SK-N-SH treated with all-trans-retinoic acid at 6 μM for 48 hours (cell line): ENCODE measurements at regions not wholly inside any gene's neighbourhood (a gene's known extent, or its start where the extent isn't known, plus 50 kb on each side); places are given as distances from the start of the nearest gene placed in this dataset.

Experiments used
- ATAC-seq: fragments of 200-7000 bp; cut with Tn5 transposase; 3 replicates; pipeline ENCODE4 v1.9.1; 2020; ENCODE audit warnings: mild to moderate bottlenecking, moderate library complexity
- ARNTL ChIP-seq: fragments of 450-650 bp; formaldehyde crosslinking; IDR thresholded peaks from 2 replicates; pipeline ENCODE4 v1.5.0; 2020; ENCODE audit warnings: low read depth, mild to moderate bottlenecking, moderate library complexity, borderline replicate concordance
- BACH2 ChIP-seq: fragments of 250-450 bp; sonication (Bioruptor Pico); IDR thresholded peaks from 2 replicates; pipeline ENCODE4 v1.9.0; 2021; ENCODE audit warnings: mild to moderate bottlenecking, borderline replicate concordance
- CREB5 ChIP-seq: fragments of 250-450 bp; sonication (Bioruptor Pico); IDR thresholded peaks from 2 replicates; pipeline ENCODE4 v1.5.1; 2020; ENCODE audit warnings: low read depth, mild to moderate bottlenecking, moderate library complexity
- CSDC2 ChIP-seq: fragments of 250-450 bp; sonication (Bioruptor Pico); IDR thresholded peaks from 2 replicates; pipeline ENCODE4 v1.5.0; 2020; ENCODE audit warnings: mild to moderate bottlenecking, moderate library complexity
- ESRRG ChIP-seq: fragments of 250-450 bp; sonication (Bioruptor Pico); IDR thresholded peaks from 2 replicates; pipeline ENCODE4 v1.6.1; 2021; ENCODE audit warnings: mild to moderate bottlenecking
- GLIS3 ChIP-seq: fragments of 250-450 bp; sonication (Bioruptor Pico); IDR thresholded peaks from 2 replicates; pipeline ENCODE4 v1.5.0; 2020; ENCODE audit warnings: mild to moderate bottlenecking, moderate library complexity
- OSR1 ChIP-seq: fragments of 250-450 bp; sonication (Bioruptor Pico); IDR thresholded peaks from 2 replicates; pipeline ENCODE4 v1.8.0; 2022; ENCODE audit warnings: moderate library complexity, mild to moderate bottlenecking, inconsistent platforms
- PATZ1 ChIP-seq: fragments of 250-450 bp; sonication (Bioruptor Pico); IDR thresholded peaks from 2 replicates; pipeline ENCODE4 v1.8.0; 2020; ENCODE audit warnings: mild to moderate bottlenecking, moderate library complexity, borderline replicate concordance
- PPARA ChIP-seq: fragments of 250-450 bp; sonication (Bioruptor Pico); IDR thresholded peaks from 2 replicates; pipeline ENCODE4 v1.5.0; 2020; ENCODE audit warnings: mild to moderate bottlenecking, borderline replicate concordance
- RARB ChIP-seq: fragments of 250-450 bp; sonication (Bioruptor Pico); IDR thresholded peaks from 2 replicates; pipeline ENCODE4 v1.8.0; 2021; ENCODE audit warnings: mild to moderate bottlenecking, moderate library complexity
- SNAI2 ChIP-seq: fragments of 250-450 bp; sonication (Bioruptor Pico); IDR thresholded peaks from 2 replicates; pipeline ENCODE4 v1.5.0; 2020; ENCODE audit warnings: mild to moderate bottlenecking, moderate library complexity
- TCF4 ChIP-seq: fragments of 250-450 bp; sonication (Bioruptor Pico); IDR thresholded peaks from 2 replicates; pipeline ENCODE4 v1.8.0; 2021; ENCODE audit warnings: mild to moderate bottlenecking, moderate library complexity, borderline replicate concordance
- TOX ChIP-seq: fragments of 250-450 bp; sonication (Bioruptor Pico); IDR thresholded peaks from 2 replicates; pipeline ENCODE4 v1.8.0; 2021; ENCODE audit warnings: mild to moderate bottlenecking, moderate library complexity, borderline replicate concordance
- ZC3H10 ChIP-seq: fragments of 250-450 bp; sonication (Bioruptor Pico); IDR thresholded peaks from 2 replicates; pipeline ENCODE4 v1.5.1; 2021; ENCODE audit warnings: mild to moderate bottlenecking, moderate library complexity
- ZFP30 ChIP-seq: fragments of 450-650 bp; formaldehyde crosslinking; IDR thresholded peaks from 2 replicates; pipeline ENCODE4 v1.5.0; 2022; ENCODE audit warnings: mild to moderate bottlenecking, moderate library complexity
- ZNF565 ChIP-seq: fragments of 450-650 bp; formaldehyde crosslinking; conservative IDR thresholded peaks from 2 replicates; pipeline ENCODE4 v1.5.0; 2020; ENCODE audit warnings: low read depth, mild to moderate bottlenecking, moderate library complexity
- ZNF70 ChIP-seq: fragments of 450-650 bp; formaldehyde crosslinking; IDR thresholded peaks from 2 replicates; pipeline ENCODE4 v1.5.0; 2020; ENCODE audit warnings: mild to moderate bottlenecking, moderate library complexity
- ZNF8 ChIP-seq: fragments of 450-650 bp; formaldehyde crosslinking; IDR thresholded peaks from 2 replicates; pipeline ENCODE4 v1.5.0; 2020; ENCODE audit warnings: mild to moderate bottlenecking, moderate library complexity
- TF ChIP-seq, protein P1 (sequence below): fragments of 250-450 bp; sonication (Bioruptor Pico); IDR thresholded peaks from 2 replicates; pipeline ENCODE4 v1.8.0; 2021; ENCODE audit warnings: low read depth, mild to moderate bottlenecking, moderate library complexity, borderline replicate concordance
- TF ChIP-seq, protein P2 (sequence below): fragments of 250-450 bp; sonication (Bioruptor Pico); IDR thresholded peaks from 2 replicates; pipeline ENCODE4 v1.5.0; 2020; ENCODE audit warnings: mild to moderate bottlenecking, moderate library complexity
- TF ChIP-seq, protein P3 (sequence below): fragments of 250-450 bp; sonication (Bioruptor Pico); IDR thresholded peaks from 2 replicates; pipeline ENCODE4 v1.5.1; 2021; ENCODE audit warnings: mild to moderate bottlenecking, moderate library complexity

GRCh38 chr9:10753474-10753873 lies 140.7 kb upstream of the PTPRD start (continued):
- TF ChIP-seq CREB5: no peak
- TF ChIP-seq, protein P1, sequence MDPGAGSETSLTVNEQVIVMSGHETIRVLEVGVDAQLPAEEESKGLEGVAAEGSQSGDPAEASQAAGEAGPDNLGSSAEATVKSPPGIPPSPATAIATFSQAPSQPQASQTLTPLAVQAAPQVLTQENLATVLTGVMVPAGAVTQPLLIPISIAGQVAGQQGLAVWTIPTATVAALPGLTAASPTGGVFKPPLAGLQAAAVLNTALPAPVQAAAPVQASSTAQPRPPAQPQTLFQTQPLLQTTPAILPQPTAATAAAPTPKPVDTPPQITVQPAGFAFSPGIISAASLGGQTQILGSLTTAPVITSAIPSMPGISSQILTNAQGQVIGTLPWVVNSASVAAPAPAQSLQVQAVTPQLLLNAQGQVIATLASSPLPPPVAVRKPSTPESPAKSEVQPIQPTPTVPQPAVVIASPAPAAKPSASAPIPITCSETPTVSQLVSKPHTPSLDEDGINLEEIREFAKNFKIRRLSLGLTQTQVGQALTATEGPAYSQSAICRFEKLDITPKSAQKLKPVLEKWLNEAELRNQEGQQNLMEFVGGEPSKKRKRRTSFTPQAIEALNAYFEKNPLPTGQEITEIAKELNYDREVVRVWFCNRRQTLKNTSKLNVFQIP (CRISPR knock-in tag): no peak
- TF ChIP-seq ZNF8 (CRISPR knock-in tag): no peak

DNA sequence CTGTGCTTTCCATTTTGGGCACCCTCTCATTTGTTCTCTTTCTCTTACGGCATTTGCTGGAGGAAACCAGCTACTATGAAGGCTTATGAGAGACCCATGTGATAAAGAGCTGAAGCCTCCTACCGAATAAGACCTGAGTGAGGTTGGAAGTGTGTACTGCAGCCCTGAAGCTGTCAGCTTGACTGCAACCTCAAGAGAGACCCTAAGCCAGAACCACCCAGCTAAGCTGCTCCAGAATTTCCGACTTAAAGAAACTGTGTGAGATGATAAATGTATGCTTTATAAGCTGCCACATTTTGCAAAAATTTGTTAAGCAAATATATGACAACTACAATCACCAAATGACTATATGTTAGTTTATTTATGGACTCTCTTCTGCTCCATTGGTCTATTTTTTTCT lies 151.7 kb upstream of the PTPRD start:
- no peak for ATAC-seq

DNA sequence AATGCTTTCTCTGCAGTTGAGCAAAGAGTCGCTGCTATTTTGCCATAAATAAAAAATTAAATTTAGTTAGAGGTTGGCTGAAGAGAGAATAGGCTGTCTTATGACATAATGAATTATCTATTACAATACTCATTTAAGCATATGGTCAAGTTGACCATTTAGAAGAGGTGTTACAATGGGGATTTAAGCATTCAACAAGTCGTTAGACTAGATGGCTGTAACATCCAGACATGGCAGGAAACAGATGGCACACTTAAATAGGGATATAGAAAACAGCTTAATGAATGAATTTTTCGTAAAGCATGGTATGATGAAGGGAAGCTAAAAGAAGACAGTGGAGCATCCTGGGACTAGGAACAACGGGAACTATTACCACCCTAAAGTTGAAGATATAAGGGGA lies 160.3 kb upstream of the PTPRD start:
- no peak for ATAC-seq
- TF ChIP-seq, protein P2, sequence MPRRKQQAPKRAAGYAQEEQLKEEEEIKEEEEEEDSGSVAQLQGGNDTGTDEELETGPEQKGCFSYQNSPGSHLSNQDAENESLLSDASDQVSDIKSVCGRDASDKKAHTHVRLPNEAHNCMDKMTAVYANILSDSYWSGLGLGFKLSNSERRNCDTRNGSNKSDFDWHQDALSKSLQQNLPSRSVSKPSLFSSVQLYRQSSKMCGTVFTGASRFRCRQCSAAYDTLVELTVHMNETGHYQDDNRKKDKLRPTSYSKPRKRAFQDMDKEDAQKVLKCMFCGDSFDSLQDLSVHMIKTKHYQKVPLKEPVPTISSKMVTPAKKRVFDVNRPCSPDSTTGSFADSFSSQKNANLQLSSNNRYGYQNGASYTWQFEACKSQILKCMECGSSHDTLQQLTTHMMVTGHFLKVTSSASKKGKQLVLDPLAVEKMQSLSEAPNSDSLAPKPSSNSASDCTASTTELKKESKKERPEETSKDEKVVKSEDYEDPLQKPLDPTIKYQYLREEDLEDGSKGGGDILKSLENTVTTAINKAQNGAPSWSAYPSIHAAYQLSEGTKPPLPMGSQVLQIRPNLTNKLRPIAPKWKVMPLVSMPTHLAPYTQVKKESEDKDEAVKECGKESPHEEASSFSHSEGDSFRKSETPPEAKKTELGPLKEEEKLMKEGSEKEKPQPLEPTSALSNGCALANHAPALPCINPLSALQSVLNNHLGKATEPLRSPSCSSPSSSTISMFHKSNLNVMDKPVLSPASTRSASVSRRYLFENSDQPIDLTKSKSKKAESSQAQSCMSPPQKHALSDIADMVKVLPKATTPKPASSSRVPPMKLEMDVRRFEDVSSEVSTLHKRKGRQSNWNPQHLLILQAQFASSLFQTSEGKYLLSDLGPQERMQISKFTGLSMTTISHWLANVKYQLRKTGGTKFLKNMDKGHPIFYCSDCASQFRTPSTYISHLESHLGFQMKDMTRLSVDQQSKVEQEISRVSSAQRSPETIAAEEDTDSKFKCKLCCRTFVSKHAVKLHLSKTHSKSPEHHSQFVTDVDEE (CRISPR knock-in tag): no peak
- TF ChIP-seq ZNF565 (CRISPR knock-in tag) (no peak), PPARA (CRISPR knock-in tag) (no peak), OSR1 (CRISPR knock-in tag) (no peak), ZNF70 (no peak), ZC3H10 (no peak), ESRRG (CRISPR knock-in tag) (no peak), SNAI2 (no peak), BACH2 (CRISPR knock-in tag) (no peak), ZFP30 (CRISPR knock-in tag) (no peak), RARB (CRISPR knock-in tag) (no peak), CSDC2 (no peak), ZNF8 (CRISPR knock-in tag) (no peak), PATZ1 (CRISPR knock-in tag) (no peak)
- TF ChIP-seq, protein P3, sequence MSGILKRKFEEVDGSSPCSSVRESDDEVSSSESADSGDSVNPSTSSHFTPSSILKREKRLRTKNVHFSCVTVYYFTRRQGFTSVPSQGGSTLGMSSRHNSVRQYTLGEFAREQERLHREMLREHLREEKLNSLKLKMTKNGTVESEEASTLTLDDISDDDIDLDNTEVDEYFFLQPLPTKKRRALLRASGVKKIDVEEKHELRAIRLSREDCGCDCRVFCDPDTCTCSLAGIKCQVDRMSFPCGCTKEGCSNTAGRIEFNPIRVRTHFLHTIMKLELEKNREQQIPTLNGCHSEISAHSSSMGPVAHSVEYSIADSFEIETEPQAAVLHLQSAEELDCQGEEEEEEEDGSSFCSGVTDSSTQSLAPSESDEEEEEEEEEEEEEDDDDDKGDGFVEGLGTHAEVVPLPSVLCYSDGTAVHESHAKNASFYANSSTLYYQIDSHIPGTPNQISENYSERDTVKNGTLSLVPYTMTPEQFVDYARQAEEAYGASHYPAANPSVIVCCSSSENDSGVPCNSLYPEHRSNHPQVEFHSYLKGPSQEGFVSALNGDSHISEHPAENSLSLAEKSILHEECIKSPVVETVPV (CRISPR knock-in tag): no peak
- TF ChIP-seq, protein P1 (CRISPR knock-in tag): no peak

More for the DNA sequence above, 151.7 kb upstream of the PTPRD start:
- TF ChIP-seq ZNF70 (no peak), TCF4 (CRISPR knock-in tag) (no peak)
- TF ChIP-seq, all 23 proteins: peak for 0

DNA sequence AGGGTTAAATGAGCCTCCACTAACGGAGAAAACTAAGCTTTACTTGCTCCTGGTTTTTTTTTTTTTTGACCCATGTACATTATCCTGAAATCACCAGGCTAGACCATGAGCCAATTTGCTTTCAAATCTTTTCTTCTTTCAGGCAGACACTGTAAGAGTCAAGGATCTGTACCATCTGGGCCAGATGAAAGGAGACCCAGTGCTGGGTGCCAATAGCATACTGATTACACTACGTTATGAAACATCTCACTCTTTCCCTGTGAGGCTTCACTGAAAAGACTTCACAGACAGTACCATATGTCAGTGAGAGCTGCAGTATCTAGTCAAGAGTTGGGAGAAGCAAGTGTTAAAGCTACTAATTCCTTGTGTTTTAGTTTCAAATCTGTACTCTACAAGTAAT lies 161.2 kb upstream of the PTPRD start:
- ATAC-seq: no peak
- TF ChIP-seq TOX (no peak), ESRRG (CRISPR knock-in tag) (no peak), ZNF70 (no peak), OSR1 (CRISPR knock-in tag) (no peak), ARNTL (CRISPR knock-in tag) (no peak), GLIS3 (CRISPR knock-in tag) (no peak), PATZ1 (CRISPR knock-in tag) (no peak), BACH2 (CRISPR knock-in tag) (no peak), CREB5 (no peak), RARB (CRISPR knock-in tag) (no peak)
